Ishikawa (cell line): ENCODE measurements at regions not wholly inside any gene's neighbourhood (a gene's known extent, or its start where the extent isn't known, plus 50 kb on each side); places are given as distances from the start of the nearest gene placed in this dataset.

Experiments used
- CEBPB ChIP-seq: IDR thresholded peaks from 2 replicates; pipeline ENCODE4 v1.6.1; 2012
- CREB1 ChIP-seq: IDR thresholded peaks from 2 replicates; pipeline ENCODE4 v1.6.1; 2012; ENCODE audit warnings: low read depth
- EGR1 ChIP-seq: IDR thresholded peaks from 2 replicates; pipeline ENCODE4 v1.6.1; 2012
- EP300 ChIP-seq: IDR thresholded peaks from 2 replicates; pipeline ENCODE4 v1.6.1; 2012; ENCODE audit warnings: borderline replicate concordance
- FOXM1 ChIP-seq: IDR thresholded peaks from 2 replicates; pipeline ENCODE4 v1.6.1; 2012; ENCODE audit warnings: low read depth, borderline replicate concordance
- NFIC ChIP-seq: IDR thresholded peaks from 2 replicates; pipeline ENCODE4 v1.6.1; 2012
- RAD21 ChIP-seq: IDR thresholded peaks from 2 replicates; pipeline ENCODE4 v1.6.1; 2012; ENCODE audit warnings: low read depth
- TAF1 ChIP-seq: IDR thresholded peaks from 2 replicates; pipeline ENCODE4 v1.6.1; 2012; ENCODE audit warnings: low read depth, mild to moderate bottlenecking
- TCF12 ChIP-seq: IDR thresholded peaks from 2 replicates; pipeline ENCODE4 v1.6.1; 2012; ENCODE audit warnings: low read depth
- TEAD4 ChIP-seq: IDR thresholded peaks from 2 replicates; pipeline ENCODE4 v1.6.1; 2012
- YY1 ChIP-seq: IDR thresholded peaks from 2 replicates; pipeline ENCODE4 v1.6.1; 2012; ENCODE audit warnings: low read depth
- ZBTB7A ChIP-seq: IDR thresholded peaks from 2 replicates; pipeline ENCODE4 v1.6.1; 2012; ENCODE audit warnings: low read depth
- TF ChIP-seq, protein P1 (sequence below): IDR thresholded peaks from 2 replicates; pipeline ENCODE4 v1.6.1; 2012
- TF ChIP-seq, protein P2 (sequence below): IDR thresholded peaks from 2 replicates; pipeline ENCODE4 v1.6.1; 2012; ENCODE audit warnings: low read depth, mild to moderate bottlenecking
- TF ChIP-seq, protein P3 (sequence below): IDR thresholded peaks from 2 replicates; pipeline ENCODE4 v1.6.1; 2012

DNA sequence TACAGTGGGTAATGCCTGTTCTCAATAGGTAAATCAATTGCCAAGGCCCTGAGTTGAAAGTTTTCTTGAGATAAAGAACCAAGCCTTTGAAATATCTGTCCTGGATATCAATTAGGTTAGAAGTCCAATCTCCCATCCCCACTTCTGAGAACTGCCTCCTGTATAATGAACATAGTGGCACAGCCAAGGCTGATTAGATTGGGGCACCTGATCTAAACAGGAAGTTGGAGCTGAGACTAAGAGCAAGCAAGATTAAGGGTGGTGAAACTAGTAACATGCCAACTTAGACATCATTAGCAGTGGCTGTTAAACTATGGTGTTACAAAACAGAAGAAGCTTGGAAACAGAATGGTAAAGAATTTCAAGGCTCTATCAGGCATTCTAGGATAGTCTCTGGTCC is 137.7 kb upstream of the TMEM108 start:
- TF ChIP-seq EP300 (no peak), YY1 (no peak)

DNA sequence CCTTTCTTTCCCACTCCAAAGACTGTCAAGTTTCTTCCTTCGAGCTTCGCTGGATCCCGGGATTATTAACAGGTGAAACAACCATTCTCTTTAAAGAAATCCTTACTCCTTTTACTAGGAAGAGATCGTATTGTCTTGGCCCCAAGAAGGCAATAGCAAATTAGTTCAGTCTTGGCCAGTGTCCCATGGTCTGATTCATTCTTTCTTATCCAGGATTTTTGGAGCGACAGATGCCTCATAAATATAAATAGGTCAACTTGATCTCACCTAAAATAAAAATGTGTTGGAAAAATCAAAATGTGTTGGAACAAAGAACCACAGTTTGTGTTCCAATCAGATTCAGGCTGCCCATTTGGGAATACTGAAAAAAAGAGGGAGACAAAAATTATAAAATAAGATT is 140.1 kb upstream of the TMEM108 start:
- no peak for TF ChIP-seq EGR1
- no peak for TF ChIP-seq TCF12
- TF ChIP-seq YY1 = no peak
- no peak for TF ChIP-seq EP300
- TF ChIP-seq, protein P1, sequence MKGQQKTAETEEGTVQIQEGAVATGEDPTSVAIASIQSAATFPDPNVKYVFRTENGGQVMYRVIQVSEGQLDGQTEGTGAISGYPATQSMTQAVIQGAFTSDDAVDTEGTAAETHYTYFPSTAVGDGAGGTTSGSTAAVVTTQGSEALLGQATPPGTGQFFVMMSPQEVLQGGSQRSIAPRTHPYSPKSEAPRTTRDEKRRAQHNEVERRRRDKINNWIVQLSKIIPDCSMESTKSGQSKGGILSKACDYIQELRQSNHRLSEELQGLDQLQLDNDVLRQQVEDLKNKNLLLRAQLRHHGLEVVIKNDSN = no peak

DNA sequence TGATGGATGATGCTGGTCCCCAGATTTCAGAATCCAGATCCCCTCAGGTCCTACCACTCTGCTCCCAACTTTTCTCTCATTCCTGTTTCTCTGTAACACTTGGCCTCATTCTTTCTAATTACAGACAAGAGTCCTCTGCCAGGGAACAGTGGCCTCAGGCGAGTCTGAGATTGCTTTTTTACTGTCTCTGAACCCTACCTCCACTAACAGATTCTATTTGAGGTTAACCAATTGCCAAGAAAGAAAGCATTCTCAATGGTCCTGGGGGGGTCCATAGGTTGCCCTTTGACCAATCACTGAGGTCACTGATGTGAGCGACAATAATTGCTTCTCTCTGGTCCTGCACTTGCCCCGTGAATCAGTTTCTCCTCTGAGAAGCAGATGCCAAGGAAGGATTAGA is 145.2 kb upstream of the TMEM108 start:
- TF ChIP-seq EGR1 = no peak
- no peak for TF ChIP-seq YY1
- TF ChIP-seq CEBPB = no peak
- no peak for TF ChIP-seq FOXM1
- no peak for TF ChIP-seq TAF1
- TF ChIP-seq, protein P2, sequence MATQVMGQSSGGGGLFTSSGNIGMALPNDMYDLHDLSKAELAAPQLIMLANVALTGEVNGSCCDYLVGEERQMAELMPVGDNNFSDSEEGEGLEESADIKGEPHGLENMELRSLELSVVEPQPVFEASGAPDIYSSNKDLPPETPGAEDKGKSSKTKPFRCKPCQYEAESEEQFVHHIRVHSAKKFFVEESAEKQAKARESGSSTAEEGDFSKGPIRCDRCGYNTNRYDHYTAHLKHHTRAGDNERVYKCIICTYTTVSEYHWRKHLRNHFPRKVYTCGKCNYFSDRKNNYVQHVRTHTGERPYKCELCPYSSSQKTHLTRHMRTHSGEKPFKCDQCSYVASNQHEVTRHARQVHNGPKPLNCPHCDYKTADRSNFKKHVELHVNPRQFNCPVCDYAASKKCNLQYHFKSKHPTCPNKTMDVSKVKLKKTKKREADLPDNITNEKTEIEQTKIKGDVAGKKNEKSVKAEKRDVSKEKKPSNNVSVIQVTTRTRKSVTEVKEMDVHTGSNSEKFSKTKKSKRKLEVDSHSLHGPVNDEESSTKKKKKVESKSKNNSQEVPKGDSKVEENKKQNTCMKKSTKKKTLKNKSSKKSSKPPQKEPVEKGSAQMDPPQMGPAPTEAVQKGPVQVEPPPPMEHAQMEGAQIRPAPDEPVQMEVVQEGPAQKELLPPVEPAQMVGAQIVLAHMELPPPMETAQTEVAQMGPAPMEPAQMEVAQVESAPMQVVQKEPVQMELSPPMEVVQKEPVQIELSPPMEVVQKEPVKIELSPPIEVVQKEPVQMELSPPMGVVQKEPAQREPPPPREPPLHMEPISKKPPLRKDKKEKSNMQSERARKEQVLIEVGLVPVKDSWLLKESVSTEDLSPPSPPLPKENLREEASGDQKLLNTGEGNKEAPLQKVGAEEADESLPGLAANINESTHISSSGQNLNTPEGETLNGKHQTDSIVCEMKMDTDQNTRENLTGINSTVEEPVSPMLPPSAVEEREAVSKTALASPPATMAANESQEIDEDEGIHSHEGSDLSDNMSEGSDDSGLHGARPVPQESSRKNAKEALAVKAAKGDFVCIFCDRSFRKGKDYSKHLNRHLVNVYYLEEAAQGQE = no peak

DNA sequence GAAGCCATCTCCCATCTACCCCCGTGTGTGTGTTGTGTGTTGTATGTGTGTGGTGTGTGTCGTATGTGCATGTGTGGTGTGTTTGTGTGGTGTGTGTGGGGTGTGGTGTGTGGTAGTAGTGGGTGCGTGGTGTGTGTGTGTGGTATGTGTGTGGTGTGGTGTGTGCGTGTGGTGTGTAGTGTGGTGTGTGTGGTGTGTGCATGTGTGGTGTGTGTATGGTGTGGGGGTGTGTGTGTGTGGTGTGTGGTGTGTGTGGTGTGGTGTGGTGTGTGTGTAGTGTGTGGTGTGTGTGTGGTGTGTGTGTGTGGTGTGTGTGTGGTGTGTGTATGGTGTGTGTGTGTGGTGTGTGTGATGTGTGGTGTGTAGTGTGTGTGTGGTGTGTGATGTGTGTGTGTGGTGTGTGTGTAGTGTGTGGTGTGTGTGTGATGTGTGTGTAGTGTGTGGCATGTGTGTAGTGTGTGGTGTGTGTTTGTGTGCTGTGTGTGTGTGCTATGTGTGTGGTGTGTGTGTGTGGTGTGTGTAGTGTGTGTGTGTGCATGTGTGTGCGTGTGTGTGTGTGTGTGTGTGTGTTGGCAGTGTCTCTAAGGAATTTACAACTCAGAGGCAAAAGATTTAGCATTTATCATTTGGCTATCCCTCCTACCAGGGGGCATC is 156.3 kb upstream of the TMEM108 start:
- no peak for TF ChIP-seq CEBPB
- TF ChIP-seq NFIC = no peak
- no peak for TF ChIP-seq EP300
- TF ChIP-seq, protein P1 = no peak
- no peak for TF ChIP-seq ZBTB7A
- TF ChIP-seq CREB1 = no peak
- no peak for TF ChIP-seq TEAD4
- TF ChIP-seq, protein P3, sequence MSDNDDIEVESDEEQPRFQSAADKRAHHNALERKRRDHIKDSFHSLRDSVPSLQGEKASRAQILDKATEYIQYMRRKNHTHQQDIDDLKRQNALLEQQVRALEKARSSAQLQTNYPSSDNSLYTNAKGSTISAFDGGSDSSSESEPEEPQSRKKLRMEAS = no peak
- TF ChIP-seq EGR1 = no peak
- TF ChIP-seq TAF1 = no peak
- no peak for TF ChIP-seq TCF12
- TF ChIP-seq, protein P2 = no peak
- no peak for TF ChIP-seq YY1
- TF ChIP-seq FOXM1 = no peak

DNA sequence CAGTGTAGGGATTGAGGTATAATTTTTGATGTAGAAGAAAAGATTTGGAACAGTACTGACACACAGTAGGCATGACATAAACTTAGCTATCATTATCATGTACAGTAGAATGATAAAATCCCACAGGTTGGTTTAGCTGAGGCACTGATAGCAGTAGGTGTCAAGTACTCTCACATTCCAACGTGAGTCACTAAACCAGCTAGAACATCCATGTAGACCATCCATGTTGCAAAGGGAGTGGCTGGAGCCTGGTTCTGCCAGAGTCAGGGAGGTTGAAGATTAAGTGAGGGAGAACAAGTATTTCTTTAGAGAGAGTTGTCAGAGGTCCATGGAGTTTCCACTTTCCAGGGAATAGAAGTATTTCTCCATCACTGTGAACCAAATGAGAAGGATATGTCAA is 157.2 kb upstream of the TMEM108 start:
- TF ChIP-seq TAF1 = no peak
- no peak for TF ChIP-seq RAD21
- TF ChIP-seq CREB1 = no peak
- TF ChIP-seq ZBTB7A = no peak
- TF ChIP-seq NFIC = no peak
- no peak for TF ChIP-seq EGR1
- no peak for TF ChIP-seq TEAD4
- no peak for TF ChIP-seq YY1
- TF ChIP-seq, protein P1 = no peak
- no peak for TF ChIP-seq FOXM1
- TF ChIP-seq, protein P2 = no peak
- TF ChIP-seq, protein P3 = no peak
- no peak for TF ChIP-seq TCF12
- no peak for TF ChIP-seq CEBPB
- no peak for TF ChIP-seq EP300
